H9 (cell line): ENCODE measurements at regions not wholly inside any gene's neighbourhood (a gene's known extent, or its start where the extent isn't known, plus 50 kb on each side); places are given as distances from the start of the nearest gene placed in this dataset.

ENCODE experiments used
- DNase-seq: peaks from one replicate; pipeline ENCODE4 v3.0.0-alpha.2; 2017
- H2AFZ ChIP-seq: one replicate; pipeline ENCODE4 v1.6.1; 2013; ENCODE audit warnings: mild to moderate bottlenecking, low read length, control low read depth, moderate library complexity
- H2AK5ac ChIP-seq: 2 replicates; pipeline ENCODE4 v1.6.1; 2013; ENCODE audit warnings: low read length, control low read depth, mixed read lengths; ENCODE audit not compliant: insufficient read length
- H2BK120ac ChIP-seq: one replicate; pipeline ENCODE4 v1.6.1; 2013; ENCODE audit warnings: low read depth, mild to moderate bottlenecking, low read length, control low read depth, inconsistent platforms; ENCODE audit not compliant: poor library complexity, severe bottlenecking
- H2BK12ac ChIP-seq: 2 replicates; pipeline ENCODE4 v1.6.1; 2013; ENCODE audit warnings: low read length, control low read depth, mixed read lengths, low read depth; ENCODE audit not compliant: insufficient read length
- H2BK15ac ChIP-seq: 2 replicates; pipeline ENCODE4 v1.6.1; 2013; ENCODE audit warnings: low read depth, low read length, control low read depth
- H2BK20ac ChIP-seq: one replicate; pipeline ENCODE4 v1.6.1; 2013; ENCODE audit warnings: low read depth, mild to moderate bottlenecking, low read length, control low read depth, inconsistent platforms; ENCODE audit not compliant: poor library complexity, severe bottlenecking
- H2BK5ac ChIP-seq: 2 replicates; pipeline ENCODE4 v1.6.1; 2013; ENCODE audit warnings: low read length, control low read depth, mixed read lengths; ENCODE audit not compliant: insufficient read length
- H3K14ac ChIP-seq: 2 replicates; pipeline ENCODE4 v1.6.1; 2013; ENCODE audit warnings: low read length, control low read depth; ENCODE audit not compliant: insufficient read depth
- H3K18ac ChIP-seq: 2 replicates; pipeline ENCODE4 v1.6.1; 2013; ENCODE audit warnings: low read depth, mild to moderate bottlenecking, mixed read lengths, low read length, control low read depth; ENCODE audit not compliant: insufficient read length
- H3K23ac ChIP-seq: 2 replicates; pipeline ENCODE4 v1.6.1; 2013; ENCODE audit warnings: low read length, control low read depth, mixed read lengths, low read depth; ENCODE audit not compliant: insufficient read length
- H3K23me2 ChIP-seq: 2 replicates; pipeline ENCODE4 v1.6.1; 2013; ENCODE audit warnings: low read depth, mild to moderate bottlenecking, mixed read lengths, low read length, control low read depth; ENCODE audit not compliant: insufficient read length, poor library complexity, severe bottlenecking
- H3K27ac ChIP-seq: 2 replicates; pipeline ENCODE4 v1.5.1; 2013; ENCODE audit warnings: low read length, control low read depth, mixed read lengths, low read depth; ENCODE audit not compliant: insufficient read length
- H3K27me3 ChIP-seq: 2 replicates; pipeline ENCODE4 v1.6.1; 2013; ENCODE audit warnings: low read length, control low read depth, inconsistent platforms; ENCODE audit not compliant: insufficient read depth
- H3K4ac ChIP-seq: 2 replicates; pipeline ENCODE4 v1.6.1; 2013; ENCODE audit warnings: low read depth, mild to moderate bottlenecking, control low read depth, inconsistent platforms, low read length, moderate library complexity
- H3K4me1 ChIP-seq: 2 replicates; pipeline ENCODE4 v1.6.1; 2013; ENCODE audit warnings: low read length, control low read depth, inconsistent platforms; ENCODE audit not compliant: insufficient read depth
- H3K4me2 ChIP-seq: 2 replicates; pipeline ENCODE4 v1.6.1; 2013; ENCODE audit warnings: low read length, control low read depth, mixed read lengths; ENCODE audit not compliant: insufficient read length, insufficient read depth
- H3K56ac ChIP-seq: 2 replicates; pipeline ENCODE4 v1.6.1; 2013; ENCODE audit warnings: low read depth, mild to moderate bottlenecking, mixed read lengths, low read length, control low read depth; ENCODE audit not compliant: insufficient read length
- H3K79me1 ChIP-seq: 2 replicates; pipeline ENCODE4 v1.6.1; 2013; ENCODE audit warnings: low read depth, mild to moderate bottlenecking, moderate library complexity, low read length, control low read depth, inconsistent platforms; ENCODE audit not compliant: insufficient read depth, poor library complexity, severe bottlenecking
- H3K79me2 ChIP-seq: 2 replicates; pipeline ENCODE4 v1.6.1; 2013; ENCODE audit warnings: low read length, control low read depth, inconsistent platforms; ENCODE audit not compliant: insufficient read depth
- H3K9ac ChIP-seq: 2 replicates; pipeline ENCODE4 v1.6.1; 2013; ENCODE audit warnings: low read length, control low read depth, mixed read lengths; ENCODE audit not compliant: insufficient read length; ENCODE audit errors: extremely low read depth
- H3K9me3 ChIP-seq: one replicate; pipeline ENCODE4 v1.6.1; 2013; ENCODE audit warnings: low read depth, low read length, inconsistent platforms; ENCODE audit not compliant: control insufficient read depth
- H3T11ph ChIP-seq: one replicate; pipeline ENCODE4 v1.6.1; 2013; ENCODE audit warnings: mild to moderate bottlenecking, low read length, control low read depth, inconsistent platforms
- H4K20me1 ChIP-seq: one replicate; pipeline ENCODE4 v1.6.1; 2013; ENCODE audit not compliant: control insufficient read depth, insufficient read length, insufficient read depth
- H4K5ac ChIP-seq: 2 replicates; pipeline ENCODE4 v1.6.1; 2013; ENCODE audit warnings: low read depth, mild to moderate bottlenecking, mixed read lengths, low read length, control low read depth; ENCODE audit not compliant: insufficient read length
- H4K8ac ChIP-seq: replicated peaks from 2 replicates; pipeline ENCODE4 v1.6.1; 2013; ENCODE audit warnings: low read length, control low read depth, mixed read lengths, low read depth; ENCODE audit not compliant: insufficient read length
- H4K91ac ChIP-seq: 2 replicates; pipeline ENCODE4 v1.6.1; 2013; ENCODE audit warnings: low read depth, mild to moderate bottlenecking, moderate library complexity, mixed read lengths, low read length, control low read depth; ENCODE audit not compliant: insufficient read length
- H3K27ac Mint-ChIP-seq, 3 experiments: 2 replicates in 2 of 3; 3 replicates in 1 of 3; pipeline ENCODE4 v1.8.0; 2020 to 2021; ENCODE audit warnings: mixed read lengths in 3 of 3, mild to moderate bottlenecking in 1 of 3, moderate library complexity in 1 of 3
- H3K27me3 Mint-ChIP-seq: 2 replicates; pipeline ENCODE4 v1.8.0; 2021; ENCODE audit warnings: low read depth, mild to moderate bottlenecking, moderate library complexity, mixed read lengths
- H3K36me3 Mint-ChIP-seq, 3 experiments: 2 replicates in 2 of 3; 3 replicates in 1 of 3; pipeline ENCODE4 v1.8.0; 2020 to 2021; ENCODE audit warnings: low read depth in 3 of 3, mixed read lengths in 3 of 3; ENCODE audit not compliant: insufficient read depth in 1 of 3
- H3K4me1 Mint-ChIP-seq, 2 experiments: 2 replicates each; pipeline ENCODE4 v1.8.0; 2020; ENCODE audit warnings: mixed read lengths in 2 of 2
- H3K4me3 Mint-ChIP-seq, 2 experiments: 2 replicates in 1 of 2; 3 replicates in 1 of 2; pipeline ENCODE4 v1.8.0; 2020 to 2021; ENCODE audit warnings: mild to moderate bottlenecking in 2 of 2, mixed read lengths in 2 of 2, moderate library complexity in 1 of 2
- H3K9me3 Mint-ChIP-seq, 2 experiments: 2 replicates in 1 of 2; 3 replicates in 1 of 2; pipeline ENCODE4 v1.8.0; 2020; ENCODE audit warnings: mild to moderate bottlenecking in 2 of 2, mixed read lengths in 2 of 2, moderate library complexity in 1 of 2
- WGBS: extraction: QIAGEN DNeasy Blood & Tissue Kit; methylation state at CpG from one replicate; pipeline ENCODE4 v1.1.7; 2013; ENCODE audit warnings: missing lambda C conversion rate, low lambda C conversion rate, mixed read lengths; ENCODE audit not compliant: insufficient read length; ENCODE audit errors: extremely low coverage; 5-methylcytosine and 5-hydroxymethylcytosine counted together
- TF ChIP-seq, protein P1 (sequence below): fragments of 200-600 bp; sonication (generic); conservative IDR thresholded peaks from 3 replicates; pipeline ENCODE4 v1.8.0; 2021; ENCODE audit warnings: antibody characterized with exemption, mild to moderate bottlenecking

DNA sequence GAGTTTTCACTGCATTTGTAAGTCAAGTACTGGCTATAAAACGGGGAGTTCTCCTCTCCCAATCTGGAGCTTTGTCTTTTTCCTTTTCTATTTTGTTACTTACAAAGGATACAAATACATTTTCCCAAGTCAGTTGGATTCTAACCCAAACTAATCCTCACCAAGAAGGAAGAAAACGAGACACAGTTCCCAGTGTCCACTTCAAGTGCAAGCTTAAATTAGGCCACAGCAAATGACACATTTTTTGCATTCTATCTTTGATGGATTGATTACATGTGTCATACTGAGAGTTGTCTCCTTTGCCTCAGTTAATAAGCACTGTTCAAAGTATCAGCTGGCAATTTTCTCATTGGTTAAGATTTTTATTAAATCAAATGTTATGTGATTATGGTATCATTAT lies 296.7 kb upstream of the ANO5 start:
- no CpG with 5 or more reads among the region's 2 CpGs for WGBS
- H2AK5ac ChIP-seq = no peak overlapping the region

More for the DNA sequence above, 296.7 kb upstream of the ANO5 start:
- H2BK15ac ChIP-seq = no peak overlapping the region
- no peaks in the 10 kb centered on the region for H3K4me1 Mint-ChIP-seq
- H3K27ac Mint-ChIP-seq = no peak overlapping the region
- no peaks in the 10 kb centered on the region for H3K23me2 ChIP-seq
- H3K36me3 Mint-ChIP-seq = no peaks in the 10 kb centered on the region
- H3K27ac ChIP-seq = no peak overlapping the region
- H3K4ac ChIP-seq = no peak overlapping the region
- H2BK20ac ChIP-seq = no peak overlapping the region
- H2BK120ac ChIP-seq = no peak overlapping the region
- H3K79me1 ChIP-seq = no peaks in the 10 kb centered on the region
- TF ChIP-seq, protein P1, sequence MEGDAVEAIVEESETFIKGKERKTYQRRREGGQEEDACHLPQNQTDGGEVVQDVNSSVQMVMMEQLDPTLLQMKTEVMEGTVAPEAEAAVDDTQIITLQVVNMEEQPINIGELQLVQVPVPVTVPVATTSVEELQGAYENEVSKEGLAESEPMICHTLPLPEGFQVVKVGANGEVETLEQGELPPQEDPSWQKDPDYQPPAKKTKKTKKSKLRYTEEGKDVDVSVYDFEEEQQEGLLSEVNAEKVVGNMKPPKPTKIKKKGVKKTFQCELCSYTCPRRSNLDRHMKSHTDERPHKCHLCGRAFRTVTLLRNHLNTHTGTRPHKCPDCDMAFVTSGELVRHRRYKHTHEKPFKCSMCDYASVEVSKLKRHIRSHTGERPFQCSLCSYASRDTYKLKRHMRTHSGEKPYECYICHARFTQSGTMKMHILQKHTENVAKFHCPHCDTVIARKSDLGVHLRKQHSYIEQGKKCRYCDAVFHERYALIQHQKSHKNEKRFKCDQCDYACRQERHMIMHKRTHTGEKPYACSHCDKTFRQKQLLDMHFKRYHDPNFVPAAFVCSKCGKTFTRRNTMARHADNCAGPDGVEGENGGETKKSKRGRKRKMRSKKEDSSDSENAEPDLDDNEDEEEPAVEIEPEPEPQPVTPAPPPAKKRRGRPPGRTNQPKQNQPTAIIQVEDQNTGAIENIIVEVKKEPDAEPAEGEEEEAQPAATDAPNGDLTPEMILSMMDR = no peak
- no peaks in the 10 kb centered on the region for H3K27me3 ChIP-seq
- no peak overlapping the region for H3K23ac ChIP-seq
- H2BK12ac ChIP-seq = no peak overlapping the region
- H4K20me1 ChIP-seq = no peaks in the 10 kb centered on the region
- H3K18ac ChIP-seq = no peak overlapping the region
- no peak overlapping the region for H3K14ac ChIP-seq
- H4K5ac ChIP-seq = no peak overlapping the region
- no peaks in the 10 kb centered on the region for H3K9me3 ChIP-seq
- no peaks in the 10 kb centered on the region for H3K27me3 Mint-ChIP-seq
- H3K9me3 Mint-ChIP-seq = no peaks in the 10 kb centered on the region
- no peak overlapping the region for H2BK5ac ChIP-seq
- no peak overlapping the region for H3K9ac ChIP-seq
- H4K91ac ChIP-seq = no peak overlapping the region
- no peak overlapping the region for H3K4me3 Mint-ChIP-seq
- no peak overlapping the region for H3K4me2 ChIP-seq
- H3T11ph ChIP-seq = no peak overlapping the region
- H3K79me2 ChIP-seq = no peaks in the 10 kb centered on the region
- H3K56ac ChIP-seq = no peak overlapping the region
- H2AFZ ChIP-seq = no peak overlapping the region
- H4K8ac ChIP-seq = no peak overlapping the region
- DNase-seq = no peak
- no peaks in the 10 kb centered on the region for H3K4me1 ChIP-seq
